H9 (cell line): ENCODE measurements at regions not wholly inside any gene's neighbourhood (a gene's known extent, or its start where the extent isn't known, plus 50 kb on each side); places are given as distances from the start of the nearest gene placed in this dataset.

Source experiments
- DNase-seq: peaks from one replicate; pipeline ENCODE4 v3.0.0-alpha.2; 2017
- H2AFZ ChIP-seq: one replicate; pipeline ENCODE4 v1.6.1; 2013; ENCODE audit warnings: mild to moderate bottlenecking, low read length, control low read depth, moderate library complexity
- H2AK5ac ChIP-seq: 2 replicates; pipeline ENCODE4 v1.6.1; 2013; ENCODE audit warnings: low read length, control low read depth, mixed read lengths; ENCODE audit not compliant: insufficient read length
- H2BK120ac ChIP-seq: one replicate; pipeline ENCODE4 v1.6.1; 2013; ENCODE audit warnings: low read depth, mild to moderate bottlenecking, low read length, control low read depth, inconsistent platforms; ENCODE audit not compliant: poor library complexity, severe bottlenecking
- H2BK12ac ChIP-seq: 2 replicates; pipeline ENCODE4 v1.6.1; 2013; ENCODE audit warnings: low read length, control low read depth, mixed read lengths, low read depth; ENCODE audit not compliant: insufficient read length
- H2BK15ac ChIP-seq: 2 replicates; pipeline ENCODE4 v1.6.1; 2013; ENCODE audit warnings: low read depth, low read length, control low read depth
- H2BK20ac ChIP-seq: one replicate; pipeline ENCODE4 v1.6.1; 2013; ENCODE audit warnings: low read depth, mild to moderate bottlenecking, low read length, control low read depth, inconsistent platforms; ENCODE audit not compliant: poor library complexity, severe bottlenecking
- H2BK5ac ChIP-seq: 2 replicates; pipeline ENCODE4 v1.6.1; 2013; ENCODE audit warnings: low read length, control low read depth, mixed read lengths; ENCODE audit not compliant: insufficient read length
- H3K14ac ChIP-seq: 2 replicates; pipeline ENCODE4 v1.6.1; 2013; ENCODE audit warnings: low read length, control low read depth; ENCODE audit not compliant: insufficient read depth
- H3K18ac ChIP-seq: 2 replicates; pipeline ENCODE4 v1.6.1; 2013; ENCODE audit warnings: low read depth, mild to moderate bottlenecking, mixed read lengths, low read length, control low read depth; ENCODE audit not compliant: insufficient read length
- H3K23ac ChIP-seq: 2 replicates; pipeline ENCODE4 v1.6.1; 2013; ENCODE audit warnings: low read length, control low read depth, mixed read lengths, low read depth; ENCODE audit not compliant: insufficient read length
- H3K23me2 ChIP-seq: 2 replicates; pipeline ENCODE4 v1.6.1; 2013; ENCODE audit warnings: low read depth, mild to moderate bottlenecking, mixed read lengths, low read length, control low read depth; ENCODE audit not compliant: insufficient read length, poor library complexity, severe bottlenecking
- H3K27ac ChIP-seq: 2 replicates; pipeline ENCODE4 v1.5.1; 2013; ENCODE audit warnings: low read length, control low read depth, mixed read lengths, low read depth; ENCODE audit not compliant: insufficient read length
- H3K27me3 ChIP-seq: 2 replicates; pipeline ENCODE4 v1.6.1; 2013; ENCODE audit warnings: low read length, control low read depth, inconsistent platforms; ENCODE audit not compliant: insufficient read depth
- H3K4ac ChIP-seq: 2 replicates; pipeline ENCODE4 v1.6.1; 2013; ENCODE audit warnings: low read depth, mild to moderate bottlenecking, control low read depth, inconsistent platforms, low read length, moderate library complexity
- H3K4me1 ChIP-seq: 2 replicates; pipeline ENCODE4 v1.6.1; 2013; ENCODE audit warnings: low read length, control low read depth, inconsistent platforms; ENCODE audit not compliant: insufficient read depth
- H3K4me2 ChIP-seq: 2 replicates; pipeline ENCODE4 v1.6.1; 2013; ENCODE audit warnings: low read length, control low read depth, mixed read lengths; ENCODE audit not compliant: insufficient read length, insufficient read depth
- H3K56ac ChIP-seq: 2 replicates; pipeline ENCODE4 v1.6.1; 2013; ENCODE audit warnings: low read depth, mild to moderate bottlenecking, mixed read lengths, low read length, control low read depth; ENCODE audit not compliant: insufficient read length
- H3K79me1 ChIP-seq: 2 replicates; pipeline ENCODE4 v1.6.1; 2013; ENCODE audit warnings: low read depth, mild to moderate bottlenecking, moderate library complexity, low read length, control low read depth, inconsistent platforms; ENCODE audit not compliant: insufficient read depth, poor library complexity, severe bottlenecking
- H3K79me2 ChIP-seq: 2 replicates; pipeline ENCODE4 v1.6.1; 2013; ENCODE audit warnings: low read length, control low read depth, inconsistent platforms; ENCODE audit not compliant: insufficient read depth
- H3K9ac ChIP-seq: 2 replicates; pipeline ENCODE4 v1.6.1; 2013; ENCODE audit warnings: low read length, control low read depth, mixed read lengths; ENCODE audit not compliant: insufficient read length; ENCODE audit errors: extremely low read depth
- H3K9me3 ChIP-seq: one replicate; pipeline ENCODE4 v1.6.1; 2013; ENCODE audit warnings: low read depth, low read length, inconsistent platforms; ENCODE audit not compliant: control insufficient read depth
- H3T11ph ChIP-seq: one replicate; pipeline ENCODE4 v1.6.1; 2013; ENCODE audit warnings: mild to moderate bottlenecking, low read length, control low read depth, inconsistent platforms
- H4K20me1 ChIP-seq: one replicate; pipeline ENCODE4 v1.6.1; 2013; ENCODE audit not compliant: control insufficient read depth, insufficient read length, insufficient read depth
- H4K5ac ChIP-seq: 2 replicates; pipeline ENCODE4 v1.6.1; 2013; ENCODE audit warnings: low read depth, mild to moderate bottlenecking, mixed read lengths, low read length, control low read depth; ENCODE audit not compliant: insufficient read length
- H4K8ac ChIP-seq: replicated peaks from 2 replicates; pipeline ENCODE4 v1.6.1; 2013; ENCODE audit warnings: low read length, control low read depth, mixed read lengths, low read depth; ENCODE audit not compliant: insufficient read length
- H4K91ac ChIP-seq: 2 replicates; pipeline ENCODE4 v1.6.1; 2013; ENCODE audit warnings: low read depth, mild to moderate bottlenecking, moderate library complexity, mixed read lengths, low read length, control low read depth; ENCODE audit not compliant: insufficient read length
- H3K27ac Mint-ChIP-seq, 3 experiments: 2 replicates in 2 of 3; 3 replicates in 1 of 3; pipeline ENCODE4 v1.8.0; 2020 to 2021; ENCODE audit warnings: mixed read lengths in 3 of 3, mild to moderate bottlenecking in 1 of 3, moderate library complexity in 1 of 3
- H3K27me3 Mint-ChIP-seq: 2 replicates; pipeline ENCODE4 v1.8.0; 2021; ENCODE audit warnings: low read depth, mild to moderate bottlenecking, moderate library complexity, mixed read lengths
- H3K36me3 Mint-ChIP-seq, 3 experiments: 2 replicates in 2 of 3; 3 replicates in 1 of 3; pipeline ENCODE4 v1.8.0; 2020 to 2021; ENCODE audit warnings: low read depth in 3 of 3, mixed read lengths in 3 of 3; ENCODE audit not compliant: insufficient read depth in 1 of 3
- H3K4me1 Mint-ChIP-seq, 2 experiments: 2 replicates each; pipeline ENCODE4 v1.8.0; 2020; ENCODE audit warnings: mixed read lengths in 2 of 2
- H3K4me3 Mint-ChIP-seq, 2 experiments: 2 replicates in 1 of 2; 3 replicates in 1 of 2; pipeline ENCODE4 v1.8.0; 2020 to 2021; ENCODE audit warnings: mild to moderate bottlenecking in 2 of 2, mixed read lengths in 2 of 2, moderate library complexity in 1 of 2
- H3K9me3 Mint-ChIP-seq, 2 experiments: 2 replicates in 1 of 2; 3 replicates in 1 of 2; pipeline ENCODE4 v1.8.0; 2020; ENCODE audit warnings: mild to moderate bottlenecking in 2 of 2, mixed read lengths in 2 of 2, moderate library complexity in 1 of 2
- CTCF ChIP-seq: fragments of 200-600 bp; sonication (generic); conservative IDR thresholded peaks from 3 replicates; pipeline ENCODE4 v1.8.0; 2021; ENCODE audit warnings: antibody characterized with exemption, mild to moderate bottlenecking
- WGBS: extraction: QIAGEN DNeasy Blood & Tissue Kit; methylation state at CpG from one replicate; pipeline ENCODE4 v1.1.7; 2013; ENCODE audit warnings: missing lambda C conversion rate, low lambda C conversion rate, mixed read lengths; ENCODE audit not compliant: insufficient read length; ENCODE audit errors: extremely low coverage; 5-methylcytosine and 5-hydroxymethylcytosine counted together

- H4K8ac ChIP-seq: no peak overlapping the region
- no peak overlapping the region for H3T11ph ChIP-seq
- no peak overlapping the region for H2AK5ac ChIP-seq
- no peaks in the 10 kb centered on the region for H3K27me3 Mint-ChIP-seq
- no peak overlapping the region for H3K14ac ChIP-seq
- H3K23me2 ChIP-seq: no peaks in the 10 kb centered on the region
- H3K27ac Mint-ChIP-seq: peak overlapping the region; percentile 29 to 88 (median 53); a peak in 5 of 7 replicates
- peaks cover under 1% of the 10 kb centered on the region for H3K4me1 ChIP-seq
- H3K9me3 ChIP-seq: no peaks in the 10 kb centered on the region
- H3K4me1 Mint-ChIP-seq: peaks cover 34 to 39% of the 10 kb centered on the region in 2 experiments
- no peak overlapping the region for H3K4ac ChIP-seq
- H3K79me2 ChIP-seq: no peaks in the 10 kb centered on the region
- H2BK15ac ChIP-seq: no peak overlapping the region
- no peak overlapping the region for H3K27ac ChIP-seq
- no peak overlapping the region for H3K56ac ChIP-seq
- no peak overlapping the region for H2AFZ ChIP-seq
- H3K4me2 ChIP-seq: no peak overlapping the region
- no peaks in the 10 kb centered on the region for H3K79me1 ChIP-seq
- no peaks in the 10 kb centered on the region for H3K36me3 Mint-ChIP-seq
- H3K9me3 Mint-ChIP-seq: no peaks in the 10 kb centered on the region
- no peak overlapping the region for H3K23ac ChIP-seq
- no peak overlapping the region for H2BK20ac ChIP-seq
- no peak overlapping the region for H3K9ac ChIP-seq
- no CpG with 5 or more reads among the region's 3 CpGs for WGBS
- no peak for DNase-seq
- H4K91ac ChIP-seq: no peak overlapping the region
- H4K5ac ChIP-seq: no peak overlapping the region
- no peaks in the 10 kb centered on the region for H4K20me1 ChIP-seq
- no peak overlapping the region for H2BK12ac ChIP-seq
- no peaks in the 10 kb centered on the region for H3K27me3 ChIP-seq
- no peak for TF ChIP-seq CTCF
- H3K18ac ChIP-seq: no peak overlapping the region
- no peak overlapping the region for H3K4me3 Mint-ChIP-seq
- H2BK5ac ChIP-seq: no peak overlapping the region
- H2BK120ac ChIP-seq: no peak overlapping the region
Measured at GRCh38 chr2:58633613-58634365, 392.7 kb upstream of the FANCL start.
